MM.1S (cell line): ENCODE measurements at regions not wholly inside any gene's neighbourhood (a gene's known extent, or its start where the extent isn't known, plus 50 kb on each side); places are given as distances from the start of the nearest gene placed in this dataset.

Experiments used
- DNase-seq: peaks from one replicate; pipeline ENCODE4 v3.0.0-alpha.2; 2015
- H2AFZ ChIP-seq: fragments of 300-600 bp; sonication (generic); 2 replicates; pipeline ENCODE4 v1.6.0; 2016; ENCODE audit warnings: antibody characterized with exemption, low read length
- H3F3A ChIP-seq: fragments of 300-600 bp; sonication (generic); 2 replicates; pipeline ENCODE4 v1.6.1; 2016; ENCODE audit warnings: mild to moderate bottlenecking, antibody characterized with exemption, low read length, moderate library complexity, mixed read lengths; ENCODE audit not compliant: insufficient read depth
- H3K27ac ChIP-seq: fragments of 300-600 bp; sonication (generic); 2 replicates; pipeline ENCODE4 v1.5.1; 2016; ENCODE audit warnings: mild to moderate bottlenecking, low read length
- H3K27me3 ChIP-seq: fragments of 300-600 bp; sonication (generic); replicated peaks from 2 replicates; pipeline ENCODE4 v1.6.0; 2016; ENCODE audit warnings: low read length; ENCODE audit not compliant: insufficient read depth
- H3K36me3 ChIP-seq: fragments of 300-600 bp; sonication (generic); replicated peaks from 2 replicates; pipeline ENCODE4 v1.6.1; 2016; ENCODE audit warnings: mild to moderate bottlenecking, low read length, mixed read lengths; ENCODE audit not compliant: insufficient read depth
- H3K4me1 ChIP-seq: fragments of 300-600 bp; sonication (generic); 2 replicates; pipeline ENCODE4 v1.6.1; 2016; ENCODE audit warnings: low read length, mixed read lengths
- H3K4me2 ChIP-seq: fragments of 300-600 bp; sonication (generic); 2 replicates; pipeline ENCODE4 v1.6.0; 2016; ENCODE audit warnings: low read depth, low read length
- H3K4me3 ChIP-seq: fragments of 300-600 bp; sonication (generic); 2 replicates; pipeline ENCODE4 v1.5.1; 2016; ENCODE audit warnings: low read length, mixed read lengths
- H3K79me2 ChIP-seq: fragments of 300-600 bp; sonication (generic); 2 replicates; pipeline ENCODE4 v1.6.1; 2016; ENCODE audit warnings: mixed run types, low read length, mixed read lengths
- H3K9ac ChIP-seq: fragments of 300-600 bp; sonication (generic); 2 replicates; pipeline ENCODE4 v1.6.1; 2016; ENCODE audit warnings: low read length, mixed read lengths
- H3K9me2 ChIP-seq: fragments of 300-600 bp; sonication (generic); replicated peaks from 2 replicates; pipeline ENCODE4 v1.6.1; 2016; ENCODE audit warnings: mild to moderate bottlenecking, low read length, mixed read lengths; ENCODE audit not compliant: insufficient read depth
- H3K9me3 ChIP-seq: fragments of 300-600 bp; sonication (generic); replicated peaks from 2 replicates; pipeline ENCODE4 v1.6.1; 2016; ENCODE audit warnings: mild to moderate bottlenecking, low read length, mixed read lengths; ENCODE audit not compliant: insufficient read depth
- H4K20me1 ChIP-seq: fragments of 300-600 bp; sonication (generic); 2 replicates; pipeline ENCODE4 v1.6.1; 2016; ENCODE audit warnings: mild to moderate bottlenecking, low read length, moderate library complexity, mixed read lengths; ENCODE audit not compliant: insufficient read depth
- EZH2 ChIP-seq: fragments of 300-600 bp; sonication (generic); optimal IDR thresholded peaks from 2 replicates; pipeline ENCODE3; 2017; ENCODE audit warnings: low read depth, mild to moderate bottlenecking, antibody characterized with exemption, low read length, mixed read lengths
- EZH2phosphoT487 ChIP-seq: fragments of 300-600 bp; sonication (generic); IDR thresholded peaks from 2 replicates; pipeline ENCODE4 v1.6.1; 2018; ENCODE audit warnings: antibody characterized with exemption, low read length
- TF ChIP-seq, protein P1 (sequence below): fragments of 300-600 bp; sonication (generic); IDR thresholded peaks from 2 replicates; pipeline ENCODE4 v1.5.1; 2016; ENCODE audit warnings: antibody characterized with exemption, low read length, mixed read lengths

DNA sequence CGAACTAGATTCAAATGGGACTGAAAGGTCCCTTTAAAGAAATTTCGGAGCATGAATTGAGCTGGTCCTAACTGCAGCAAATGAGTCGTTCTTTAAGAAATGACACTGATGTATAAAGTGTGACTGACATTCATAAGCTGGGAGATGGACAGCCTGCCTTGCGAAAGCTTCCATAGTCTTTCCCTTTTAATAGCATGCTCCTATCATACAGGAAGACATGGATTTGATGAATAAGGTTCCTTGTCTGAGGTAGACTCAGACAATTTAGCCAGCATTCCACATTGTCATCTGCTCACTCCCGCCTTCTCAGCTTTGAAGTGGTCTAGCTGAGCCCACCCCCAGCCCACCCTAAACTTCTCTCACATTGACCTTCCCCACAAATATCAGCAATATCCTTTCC lies 264.9 kb downstream of the TSN start:
- Histone ChIP-seq H3K9me3 (no peaks in the 10 kb centered on the region), H3K27ac (no peak overlapping the region), H3K9me2 (no peaks in the 10 kb centered on the region), H3K4me2 (no peak overlapping the region), H2AFZ (no peak overlapping the region), H3K9ac (no peak overlapping the region), H3K79me2 (no peaks in the 10 kb centered on the region), H3K27me3 (no peaks in the 10 kb centered on the region), H3K36me3 (no peaks in the 10 kb centered on the region), H3F3A (no peaks in the 10 kb centered on the region), H3K4me1 (no peaks in the 10 kb centered on the region), H4K20me1 (no peaks in the 10 kb centered on the region), H3K4me3 (no peak overlapping the region)
- TF ChIP-seq EZH2phosphoT487: no peak
- no peak for TF ChIP-seq EZH2
- TF ChIP-seq, protein P1, sequence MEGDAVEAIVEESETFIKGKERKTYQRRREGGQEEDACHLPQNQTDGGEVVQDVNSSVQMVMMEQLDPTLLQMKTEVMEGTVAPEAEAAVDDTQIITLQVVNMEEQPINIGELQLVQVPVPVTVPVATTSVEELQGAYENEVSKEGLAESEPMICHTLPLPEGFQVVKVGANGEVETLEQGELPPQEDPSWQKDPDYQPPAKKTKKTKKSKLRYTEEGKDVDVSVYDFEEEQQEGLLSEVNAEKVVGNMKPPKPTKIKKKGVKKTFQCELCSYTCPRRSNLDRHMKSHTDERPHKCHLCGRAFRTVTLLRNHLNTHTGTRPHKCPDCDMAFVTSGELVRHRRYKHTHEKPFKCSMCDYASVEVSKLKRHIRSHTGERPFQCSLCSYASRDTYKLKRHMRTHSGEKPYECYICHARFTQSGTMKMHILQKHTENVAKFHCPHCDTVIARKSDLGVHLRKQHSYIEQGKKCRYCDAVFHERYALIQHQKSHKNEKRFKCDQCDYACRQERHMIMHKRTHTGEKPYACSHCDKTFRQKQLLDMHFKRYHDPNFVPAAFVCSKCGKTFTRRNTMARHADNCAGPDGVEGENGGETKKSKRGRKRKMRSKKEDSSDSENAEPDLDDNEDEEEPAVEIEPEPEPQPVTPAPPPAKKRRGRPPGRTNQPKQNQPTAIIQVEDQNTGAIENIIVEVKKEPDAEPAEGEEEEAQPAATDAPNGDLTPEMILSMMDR: no peak
- DNase-seq: no peak

DNA sequence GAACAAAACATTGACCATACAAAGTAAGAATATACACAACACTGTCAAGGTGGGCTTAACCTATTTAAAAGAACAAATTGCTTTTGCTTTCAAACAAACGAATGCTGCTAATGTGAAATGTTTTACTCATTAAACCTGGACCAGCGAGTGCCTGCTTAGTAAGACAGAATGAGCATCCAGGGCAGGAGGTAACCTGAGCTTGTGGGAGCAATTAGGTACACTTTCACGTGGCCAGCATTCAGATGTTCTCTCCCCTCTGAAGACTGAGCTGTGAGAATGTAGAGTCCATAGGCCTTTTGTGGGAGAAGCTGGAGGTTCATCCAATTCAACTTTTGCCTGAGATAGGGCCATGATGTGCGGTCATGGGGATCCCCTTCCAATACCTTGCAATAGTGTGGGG lies 266.5 kb downstream of the TSN start:
- Histone ChIP-seq H3K4me1 (no peaks in the 10 kb centered on the region), H2AFZ (no peak overlapping the region), H3K9me2 (no peaks in the 10 kb centered on the region), H3F3A (no peaks in the 10 kb centered on the region), H3K27ac (no peak overlapping the region), H3K4me2 (no peak overlapping the region), H3K9ac (no peak overlapping the region), H3K27me3 (no peaks in the 10 kb centered on the region), H3K4me3 (no peak overlapping the region), H3K9me3 (no peaks in the 10 kb centered on the region), H4K20me1 (no peaks in the 10 kb centered on the region), H3K36me3 (no peaks in the 10 kb centered on the region), H3K79me2 (no peaks in the 10 kb centered on the region)
- TF ChIP-seq, protein P1: no peak
- TF ChIP-seq EZH2: no peak
- TF ChIP-seq EZH2phosphoT487: no peak
- no peak for DNase-seq

GRCh38 chr2:122022531-122022930 lies 267.1 kb downstream of the TSN start:
- Histone ChIP-seq H3K36me3 (no peaks in the 10 kb centered on the region), H3K4me1 (no peaks in the 10 kb centered on the region), H3K79me2 (no peaks in the 10 kb centered on the region), H3K27me3 (no peaks in the 10 kb centered on the region), H2AFZ (no peak overlapping the region), H3K9ac (no peak overlapping the region), H3K27ac (no peak overlapping the region), H3K4me2 (no peak overlapping the region), H4K20me1 (no peaks in the 10 kb centered on the region), H3F3A (no peaks in the 10 kb centered on the region), H3K9me2 (no peaks in the 10 kb centered on the region), H3K9me3 (no peaks in the 10 kb centered on the region), H3K4me3 (no peak overlapping the region)
- TF ChIP-seq, protein P1: no peak
- TF ChIP-seq EZH2: no peak
- no peak for TF ChIP-seq EZH2phosphoT487
- DNase-seq: no peak
